ELF-1 (cell line): ENCODE measurements at regions not wholly inside any gene's neighbourhood (a gene's known extent, or its start where the extent isn't known, plus 50 kb on each side); places are given as distances from the start of the nearest gene placed in this dataset.
"Not testable (repeated sequence)": the region's sequence is repeated elsewhere in the genome, so short reads cannot be mapped to it uniquely, and the experiment has no call there.

Experiments used
- DNase-seq: peaks from one replicate; pipeline ENCODE4 v3.0.0-alpha.2; 2016; ENCODE audit warnings: low read depth, low spot score

DNA sequence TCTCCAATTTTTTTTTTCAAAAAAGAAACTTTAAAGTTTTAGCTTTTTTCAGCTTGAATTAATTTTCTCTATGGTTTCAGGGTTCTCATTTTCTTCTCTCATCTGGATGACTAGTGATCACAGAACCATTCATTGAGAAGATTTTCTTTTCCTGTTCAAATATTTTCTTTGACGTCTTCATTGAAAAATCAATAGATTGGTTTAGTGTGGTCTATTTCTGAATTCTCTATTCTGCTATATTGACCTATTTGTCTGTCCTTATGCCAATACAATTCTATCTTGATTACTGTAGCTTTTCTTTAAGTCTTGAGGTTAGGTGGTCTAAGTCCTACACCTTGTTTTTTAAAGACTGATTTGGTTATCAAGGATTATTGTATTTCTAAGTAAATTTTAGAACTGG, 150.2 kb upstream of the MAN1A1 start:
- no peak for DNase-seq

DNA sequence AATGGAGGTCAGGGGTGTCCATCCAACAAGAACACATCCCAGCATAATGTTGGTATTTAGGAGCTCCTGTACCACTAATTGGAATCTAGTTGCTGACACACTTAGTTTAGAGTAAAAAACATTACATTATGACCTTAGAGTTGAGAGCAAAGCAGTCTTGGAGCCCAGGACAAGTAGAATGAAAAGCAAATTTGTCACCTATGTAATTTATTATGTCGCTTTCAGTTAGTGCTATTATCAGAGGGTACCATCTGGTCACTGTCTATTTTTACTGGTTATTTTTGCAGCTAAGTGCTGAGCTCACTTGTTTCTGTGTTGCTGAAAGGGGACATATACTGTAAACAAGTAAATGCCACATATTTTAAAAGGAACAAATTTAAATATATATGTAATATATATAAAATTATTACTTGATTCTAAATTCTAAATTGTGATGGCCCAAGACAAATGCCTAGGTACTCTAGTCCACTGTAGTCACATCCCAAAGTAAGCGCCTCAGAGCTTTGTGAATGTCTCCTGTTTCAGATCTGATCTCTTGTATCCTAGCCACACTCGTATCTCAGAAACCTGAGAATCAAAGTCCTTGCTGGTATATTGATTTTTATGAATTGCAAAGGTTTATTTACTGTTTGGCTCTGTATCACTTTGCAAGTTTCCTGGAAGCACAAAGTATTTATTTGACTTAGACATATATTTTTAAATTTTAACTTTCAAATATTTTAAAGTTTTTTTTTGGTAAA, 148.6 kb upstream of the MAN1A1 start:
- DNase-seq: no peak

DNA sequence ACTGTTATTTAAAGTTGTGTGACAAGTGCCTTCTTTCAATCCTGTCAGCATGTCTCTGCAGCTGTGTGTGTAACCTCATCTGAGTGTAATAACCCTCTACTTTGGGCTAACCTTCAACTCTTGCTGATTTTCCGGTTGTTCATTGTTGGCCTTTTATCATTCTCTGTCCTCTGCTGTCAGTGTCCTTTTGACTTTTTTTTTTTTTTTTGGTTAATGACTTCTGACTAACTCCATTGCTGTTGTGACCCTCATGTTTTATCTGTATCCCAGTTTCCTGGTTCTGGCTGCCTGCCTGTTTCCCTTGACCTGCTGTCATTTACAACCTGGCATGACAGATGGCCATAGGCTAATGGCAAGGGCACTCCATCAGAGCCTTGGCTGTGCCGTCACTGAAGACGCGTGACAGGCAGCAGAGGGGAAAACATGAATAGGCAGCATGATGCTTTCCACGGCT, 145.7 kb upstream of the MAN1A1 start:
- no peak for DNase-seq

DNA sequence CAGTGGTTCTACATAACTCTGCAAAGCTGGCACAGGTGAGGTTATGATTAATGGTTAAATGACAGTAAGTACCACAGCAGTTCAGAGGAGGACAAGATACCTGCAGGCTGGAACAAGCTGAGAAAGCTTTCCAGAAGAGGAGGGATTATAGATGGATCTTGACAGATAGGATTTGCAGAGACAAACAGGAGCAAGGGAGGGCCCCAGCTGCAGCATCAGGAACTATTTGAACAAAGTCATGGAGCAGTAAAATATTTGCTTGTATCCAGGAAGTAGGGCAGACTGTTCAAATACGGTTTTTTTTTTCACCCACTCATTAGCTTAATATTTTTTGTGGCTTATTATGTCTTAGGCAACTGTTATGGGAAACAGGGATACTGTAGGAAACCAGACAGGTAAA, 144.4 kb upstream of the MAN1A1 start:
- DNase-seq: no peak

DNA sequence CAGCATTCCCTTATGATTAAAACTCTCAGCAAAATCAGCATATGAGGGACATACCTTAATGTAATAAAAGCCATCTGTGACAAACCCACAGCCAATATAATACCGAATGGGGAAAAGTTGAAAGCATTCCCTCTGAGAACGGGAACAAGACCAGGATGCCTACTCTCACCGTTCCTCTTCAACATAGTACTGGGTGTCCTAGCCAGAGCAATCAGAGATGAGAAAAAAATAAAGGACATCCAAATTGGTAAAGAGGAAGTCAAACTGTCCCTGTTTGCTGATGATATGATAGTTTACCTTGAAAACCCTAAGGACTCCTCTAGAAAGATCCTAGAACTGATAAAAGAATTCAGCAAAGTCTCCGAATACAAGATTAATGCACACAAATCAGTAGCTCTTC, 141.6 kb upstream of the MAN1A1 start:
- DNase-seq: not testable (repeated sequence)

DNA sequence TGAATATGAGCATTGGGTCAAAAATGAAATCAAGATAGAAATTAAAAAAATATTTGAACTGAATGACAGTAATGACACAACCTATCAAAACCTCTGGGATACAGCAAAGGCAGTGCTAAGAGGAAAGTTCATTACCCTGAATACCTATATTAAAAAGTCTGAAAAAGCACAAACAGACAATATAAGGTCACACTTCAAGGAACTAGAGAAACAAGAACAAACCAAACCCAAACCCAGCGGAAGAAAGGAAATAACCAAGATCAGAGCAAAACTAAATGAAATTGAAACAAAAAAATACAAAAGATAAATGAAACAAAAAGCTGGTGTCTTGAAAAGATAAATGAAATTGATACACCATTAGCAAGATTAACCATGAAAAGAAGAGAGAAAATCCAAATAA, 140.5 kb upstream of the MAN1A1 start:
- DNase-seq: not testable (repeated sequence)

DNA sequence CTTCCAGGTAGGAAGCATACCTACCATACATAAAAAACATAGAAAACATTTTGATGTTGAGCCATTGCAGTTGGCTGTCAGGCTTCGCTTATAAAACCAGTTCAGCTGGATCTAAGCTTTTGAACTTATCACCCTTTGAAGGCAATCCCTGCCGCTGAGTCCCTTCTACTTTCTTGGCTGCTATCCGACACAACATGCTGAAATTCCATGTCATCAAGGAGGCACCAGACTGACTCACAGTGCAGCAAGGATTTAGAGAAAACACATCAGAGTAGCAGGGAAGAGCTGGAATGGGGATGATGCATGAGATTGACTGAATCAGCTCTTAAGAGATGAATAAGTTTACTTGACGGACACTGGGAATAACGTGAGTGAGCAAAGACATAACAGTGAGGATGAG, 135.0 kb upstream of the MAN1A1 start:
- DNase-seq: peak; percentile 44

DNA sequence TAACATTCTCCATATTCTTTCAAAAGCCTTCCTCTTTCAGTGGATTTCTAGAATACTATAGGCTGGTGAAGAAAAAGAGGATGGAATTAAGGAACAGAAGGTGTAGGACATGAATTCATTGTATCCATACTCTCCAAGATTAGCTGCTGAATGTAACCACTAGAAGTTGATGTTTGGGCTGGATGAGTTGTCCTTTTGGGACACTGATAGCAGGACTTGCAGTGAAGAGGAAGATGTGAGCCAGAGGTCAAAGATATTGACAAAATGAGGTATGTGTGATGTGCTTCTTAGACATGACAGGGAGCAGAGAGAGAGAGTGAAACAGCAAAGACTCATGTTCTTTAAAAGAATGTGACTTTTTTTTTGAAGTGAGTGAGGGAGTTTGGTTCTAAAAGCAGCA, 134.3 kb upstream of the MAN1A1 start:
- DNase-seq: no peak

DNA sequence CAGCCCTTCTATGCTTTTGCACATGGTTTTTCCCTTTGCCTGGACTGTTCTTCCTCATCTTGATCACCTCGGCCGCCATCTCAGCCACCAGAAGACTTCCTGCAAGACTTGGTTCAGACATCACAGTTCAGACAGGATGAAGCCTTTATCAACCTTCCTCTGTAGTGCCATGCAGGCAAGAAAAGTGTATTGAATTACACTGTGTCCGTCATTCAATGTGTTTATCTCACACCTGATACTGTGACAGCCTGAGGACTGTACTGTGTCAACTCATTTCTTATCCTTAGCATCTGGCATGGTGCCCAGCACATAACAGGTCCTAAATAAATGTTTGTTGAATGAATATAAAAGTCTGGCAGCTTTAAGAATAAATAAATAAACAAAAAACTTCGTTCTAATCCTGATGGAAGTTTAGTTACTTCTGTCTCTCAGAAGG, 133.3 kb upstream of the MAN1A1 start:
- DNase-seq: no peak

DNA sequence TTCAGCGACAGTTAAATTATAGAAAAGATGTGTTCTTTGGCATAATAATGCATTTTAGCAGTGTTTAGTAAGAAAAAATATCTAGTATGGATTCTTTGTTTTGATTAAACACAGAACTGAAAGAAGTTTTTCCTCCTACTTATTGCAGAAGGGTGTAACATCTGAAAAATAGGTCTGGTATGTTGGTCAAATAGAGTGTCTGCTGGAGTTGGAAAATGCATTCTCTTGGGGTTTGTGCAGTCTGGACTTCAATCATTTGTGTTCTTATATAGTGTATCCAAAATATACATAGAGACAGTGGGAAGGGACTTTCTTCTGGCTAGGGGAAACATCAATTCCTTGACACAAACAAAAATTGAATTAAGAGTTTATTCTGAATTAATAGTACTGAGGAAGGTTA, 132.4 kb upstream of the MAN1A1 start:
- DNase-seq: no peak

DNA sequence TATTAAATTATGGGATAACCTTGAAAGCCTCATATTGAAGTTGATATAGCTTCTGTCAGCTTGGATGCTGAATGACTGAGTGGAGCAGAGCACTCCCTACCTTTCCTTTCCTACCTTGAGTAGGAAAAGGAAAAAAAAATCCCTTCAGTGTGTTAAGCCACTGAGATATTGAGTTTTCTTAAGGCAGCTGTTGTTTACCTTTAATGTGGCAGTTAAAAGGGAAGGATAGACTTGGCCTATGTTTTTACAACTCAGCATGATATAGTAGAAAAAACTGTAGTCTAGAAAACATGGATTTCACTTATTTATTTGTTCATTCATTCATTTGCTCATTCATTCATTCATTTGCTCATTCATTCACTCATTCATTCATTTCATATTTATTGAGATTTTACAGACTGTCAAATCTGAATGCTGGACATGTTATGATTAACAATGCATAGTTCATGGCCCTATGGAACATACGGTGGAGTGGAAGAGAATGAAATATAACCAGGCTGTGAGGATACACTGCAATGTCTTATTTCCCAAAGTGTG, 131.5 kb upstream of the MAN1A1 start:
- DNase-seq: no peak

DNA sequence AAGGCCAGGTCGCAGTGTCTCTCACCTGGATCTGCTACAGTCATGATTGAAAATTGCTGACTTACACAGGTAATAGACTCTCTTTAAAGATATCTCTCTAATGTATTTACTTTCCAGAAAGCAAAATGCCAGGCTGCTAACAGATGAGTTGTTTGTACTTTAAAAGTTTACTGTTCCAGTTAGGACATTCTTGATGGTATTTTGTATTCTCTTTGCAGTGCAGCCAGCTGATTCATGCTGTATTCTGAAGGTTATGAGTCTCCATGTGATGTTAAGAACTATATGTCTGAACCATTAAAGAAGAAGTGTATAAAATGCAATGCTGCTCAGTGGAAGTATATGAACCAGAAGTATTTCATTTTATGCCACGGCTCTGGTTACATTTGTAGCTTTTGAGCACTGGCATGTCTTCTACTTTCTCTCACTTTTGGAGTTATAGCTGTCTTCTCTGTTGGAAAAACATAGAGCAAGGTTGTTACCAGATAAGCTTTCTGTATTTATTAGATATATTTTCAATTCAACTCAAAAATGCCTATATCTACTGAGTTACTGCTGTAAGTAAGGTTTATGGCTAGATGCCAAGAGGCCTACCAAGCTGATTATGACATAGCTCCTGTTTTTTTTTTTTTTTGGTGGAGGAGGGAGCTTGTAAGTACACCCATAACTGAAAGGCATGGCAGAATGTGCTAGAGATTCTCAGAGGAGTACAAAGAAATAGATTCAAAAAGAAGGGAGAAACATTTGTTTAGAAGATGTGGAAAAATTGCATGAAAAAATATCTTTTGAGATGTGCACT, 130.5 kb upstream of the MAN1A1 start:
- DNase-seq: no peak

DNA sequence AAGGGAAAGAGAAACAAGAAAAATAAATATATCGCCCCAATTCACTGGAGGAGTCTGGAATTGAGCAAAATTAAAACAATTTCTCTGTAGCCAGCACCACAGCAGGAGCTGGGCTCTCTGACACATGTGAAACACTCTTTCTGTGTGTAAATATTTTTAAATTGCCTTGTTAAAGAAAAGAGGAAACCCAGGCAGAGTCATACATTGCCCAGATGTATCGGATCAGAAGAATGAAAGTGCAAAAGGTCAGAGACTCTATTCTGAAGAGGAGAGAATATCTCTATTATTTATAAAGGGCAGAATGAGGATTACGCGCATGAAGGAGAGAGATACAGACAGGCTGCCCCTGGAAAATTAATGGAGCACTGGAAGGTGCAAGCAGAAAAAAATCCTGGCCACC, 127.0 kb upstream of the MAN1A1 start:
- no peak for DNase-seq

DNA sequence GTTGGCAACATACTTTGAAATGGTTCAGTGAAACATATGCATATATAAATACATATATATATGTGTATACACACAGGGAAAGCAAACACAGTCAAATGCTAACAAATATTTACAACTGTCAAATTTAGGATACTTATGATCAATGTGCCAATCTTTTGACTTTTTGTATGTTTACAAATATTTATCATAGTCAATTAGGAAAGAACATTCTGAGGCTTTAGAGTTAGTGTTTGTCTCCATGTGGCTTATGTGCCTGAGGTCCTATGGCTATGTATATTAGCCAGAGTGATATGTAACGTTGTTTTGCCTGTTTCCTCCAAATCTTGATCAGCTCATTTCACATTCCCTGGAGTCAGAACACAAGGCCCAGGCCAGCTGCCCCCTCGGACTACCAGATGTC, 126.5 kb upstream of the MAN1A1 start:
- no peak for DNase-seq

DNA sequence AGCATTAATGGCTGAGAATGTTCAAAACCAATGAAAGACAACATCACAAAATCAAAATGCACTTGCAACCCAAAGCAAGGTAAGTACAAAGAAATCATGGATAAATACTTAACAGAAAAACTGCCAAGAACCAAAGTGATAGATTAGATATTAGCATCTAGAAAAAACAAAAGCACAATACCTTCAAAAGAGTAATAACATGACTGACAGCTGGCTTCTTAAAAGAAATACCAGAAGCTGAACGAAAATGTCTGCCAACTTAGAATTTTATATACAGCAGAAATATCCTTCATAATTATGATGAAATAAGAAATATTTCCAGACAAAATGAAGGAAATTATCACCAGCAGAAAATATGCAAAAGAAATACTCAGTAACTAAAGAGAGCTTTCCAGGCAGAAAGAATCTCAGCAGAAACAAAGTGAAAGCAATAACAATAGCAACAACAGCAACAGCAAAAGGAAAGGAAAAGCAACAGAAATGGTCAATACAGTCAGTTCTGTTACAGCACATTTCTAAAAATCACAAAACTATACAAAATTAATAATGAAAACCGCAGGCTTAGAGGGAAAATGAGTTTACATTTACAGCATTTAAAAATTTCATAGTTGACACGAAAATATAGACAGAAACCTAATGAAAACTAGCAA, 121.5 kb upstream of the MAN1A1 start:
- no peak for DNase-seq

DNA sequence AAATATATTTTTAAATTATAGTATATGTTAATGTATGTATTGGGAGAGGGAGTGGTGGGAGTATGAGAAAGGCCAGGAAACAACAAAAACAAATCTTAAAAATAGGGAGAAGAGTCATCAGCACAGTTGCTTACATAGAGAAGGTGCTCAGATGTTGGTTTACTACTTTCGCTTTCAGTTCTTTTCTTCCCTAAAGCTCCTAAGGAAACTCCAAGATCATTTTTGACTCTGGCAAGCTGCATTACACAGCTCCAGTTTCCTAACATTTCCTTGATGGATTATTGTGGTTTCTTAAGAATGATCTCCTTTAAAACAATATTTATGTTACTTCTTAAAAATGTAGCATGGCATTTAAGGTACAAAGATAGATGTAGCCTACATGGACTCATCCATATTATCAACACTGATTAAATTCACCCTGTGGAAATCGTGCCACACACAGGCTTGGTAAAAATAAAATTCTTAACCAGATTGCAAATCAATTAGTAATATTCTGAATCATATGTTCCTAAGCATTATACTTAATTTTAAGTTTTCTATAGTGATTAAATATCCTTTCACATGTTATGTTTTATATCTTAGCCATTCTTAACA, 118.0 kb upstream of the MAN1A1 start:
- no peak for DNase-seq

DNA sequence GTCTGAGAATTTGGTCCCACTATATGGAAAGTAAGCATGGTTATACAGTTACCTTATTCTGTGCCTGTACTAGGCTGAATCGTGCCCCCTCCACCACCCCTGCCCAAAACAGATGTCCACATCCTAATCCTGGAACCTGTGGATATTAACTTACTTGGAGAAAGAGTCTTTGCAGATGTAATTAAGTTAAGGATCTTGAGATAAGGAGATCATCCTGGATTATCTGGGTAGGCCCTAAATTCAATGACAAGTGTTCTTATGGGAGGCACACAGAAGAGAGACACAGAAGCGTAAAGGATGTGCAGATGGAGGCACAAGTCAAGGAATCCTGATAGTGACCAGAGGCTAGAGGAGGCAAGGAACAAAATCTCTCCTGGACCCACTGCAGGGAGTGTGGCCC, 116.7 kb upstream of the MAN1A1 start:
- no peak for DNase-seq

DNA sequence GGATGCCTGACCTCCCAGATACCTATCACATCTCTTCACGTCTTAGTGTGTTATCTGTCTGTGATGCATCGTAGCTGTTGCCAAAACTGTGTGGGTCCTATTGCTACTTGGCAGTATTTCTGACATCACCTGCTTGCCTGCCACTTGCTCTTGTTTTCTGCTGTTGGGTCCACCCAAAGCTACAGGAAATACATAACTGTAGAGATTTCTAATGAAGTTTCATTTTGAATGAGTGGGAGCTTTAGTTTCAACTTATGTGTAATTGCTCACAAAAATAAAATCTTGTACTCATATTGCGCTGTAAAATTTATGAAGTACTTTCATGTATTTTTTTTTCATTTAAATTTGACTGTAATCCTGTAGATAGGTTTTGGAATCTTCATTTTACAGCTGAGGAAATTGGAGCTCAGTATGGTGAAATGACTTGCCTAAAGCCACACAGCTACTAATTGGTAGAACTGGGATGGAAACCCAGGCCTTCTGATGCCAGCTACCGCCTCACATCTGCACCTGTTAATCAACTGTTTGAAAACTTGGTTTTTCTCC, 113.6 kb upstream of the MAN1A1 start:
- DNase-seq: no peak

DNA sequence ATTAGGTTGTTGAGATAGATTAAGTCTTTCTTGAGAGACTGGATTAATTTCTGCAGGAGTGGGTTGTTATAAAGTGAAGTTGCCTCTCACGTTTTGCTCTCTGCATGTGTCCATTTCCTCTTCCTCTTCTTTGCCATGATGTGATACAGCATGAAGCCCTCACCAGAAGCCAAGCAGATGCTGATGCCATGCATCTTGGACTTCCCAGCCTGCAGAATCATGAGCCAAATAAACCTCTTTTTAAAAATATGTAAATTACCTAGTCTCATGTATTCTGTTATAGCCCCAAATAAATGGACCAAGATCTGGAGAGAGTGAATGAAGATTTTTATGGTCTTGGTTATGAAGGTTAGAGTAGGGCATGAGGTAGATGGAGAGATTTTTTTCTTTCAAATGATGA, 111.6 kb upstream of the MAN1A1 start:
- DNase-seq: no peak

DNA sequence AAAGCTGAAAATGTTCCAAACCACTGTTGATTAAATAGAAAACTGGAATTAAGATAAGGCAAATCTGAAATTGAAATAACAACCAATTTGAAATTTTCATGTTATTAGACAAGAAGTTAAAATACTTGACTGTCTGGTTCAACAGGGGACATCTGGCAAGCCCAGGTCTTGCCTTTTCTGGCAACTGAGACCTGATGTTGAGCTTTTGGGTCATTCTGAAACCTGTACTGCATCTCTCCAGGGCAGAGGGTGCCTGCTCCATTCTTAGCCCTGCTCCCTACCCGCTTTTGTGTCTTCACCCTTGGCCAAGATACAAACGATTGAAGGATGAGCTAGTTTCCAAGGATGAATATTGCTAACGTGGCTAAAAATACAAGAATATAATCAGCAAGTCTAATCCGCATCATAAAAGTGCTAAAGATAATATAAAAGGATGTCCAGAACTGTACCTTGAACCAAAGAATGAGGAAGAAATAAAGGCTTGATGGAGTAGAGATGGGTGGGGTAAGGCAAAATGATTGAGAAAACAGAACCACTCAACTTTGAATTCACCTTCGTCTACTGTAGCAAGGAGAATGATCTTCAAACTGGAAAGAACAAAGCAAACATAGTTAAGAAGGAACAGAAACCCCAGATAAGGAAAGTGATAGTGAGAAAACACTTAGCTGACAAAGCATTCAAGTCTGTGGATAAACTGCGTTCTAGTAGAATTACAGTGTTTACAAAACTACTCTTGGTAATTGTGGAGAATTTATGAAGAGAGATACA, 109.8 kb upstream of the MAN1A1 start:
- no peak for DNase-seq

DNA sequence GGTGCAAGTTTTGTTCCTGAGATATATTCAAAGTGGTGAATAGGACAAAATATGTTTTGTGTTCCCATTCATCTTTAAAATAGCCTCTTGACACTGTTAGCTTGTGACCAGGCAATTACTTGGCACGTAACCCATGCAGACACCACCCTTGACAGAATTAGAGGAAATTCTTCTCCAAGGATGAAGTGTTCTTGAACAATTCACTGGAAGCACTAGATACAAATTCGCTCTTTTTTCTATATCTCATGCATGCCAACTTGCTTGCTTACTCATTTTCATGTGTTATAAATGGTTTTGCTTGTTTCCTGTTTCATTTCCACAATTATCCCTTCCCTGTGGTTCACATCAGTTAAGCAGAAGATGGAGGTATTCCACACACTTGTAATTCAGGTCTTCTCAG, 105.2 kb upstream of the MAN1A1 start:
- no peak for DNase-seq
